ENCODE measurements at regions not wholly inside any gene's neighbourhood (a gene's known extent, or its start where the extent isn't known, plus 50 kb on each side); places are given as distances from the start of the nearest gene placed in this dataset.
"Not testable (repeated sequence)": the region's sequence is repeated elsewhere in the genome, so short reads cannot be mapped to it uniquely, and the experiment has no call there.

DNA sequence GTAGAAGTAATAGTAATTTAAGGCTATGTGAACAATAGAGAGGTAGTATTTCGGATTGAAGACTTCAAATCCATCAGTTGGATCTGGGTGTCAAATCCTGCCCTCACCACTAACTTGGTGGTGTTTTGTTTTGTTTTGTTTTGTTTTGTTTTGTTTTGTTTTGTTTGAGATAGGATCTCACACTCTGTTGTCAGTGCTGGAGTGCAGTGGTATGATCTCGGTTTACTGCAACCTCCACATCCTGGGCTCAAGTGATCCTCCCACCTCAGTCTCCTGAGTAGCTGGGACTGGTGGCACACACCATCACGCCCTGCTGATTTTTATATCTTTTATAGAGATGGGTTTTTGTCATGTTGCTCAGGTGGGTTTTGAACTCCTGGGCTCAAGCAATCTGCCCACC, 129.4 kb upstream of the ZNF217 start:
- intact Hi-C loops (cut with DNase I) = no loop called here
- Histone ChIP-seq H3K36me3 (ENCODE audit: control insufficient read depth in 2 of 3, insufficient read depth in 3 of 3, low read length in 3 of 3) (no peaks in the 10 kb centered on the region), H3K27me3 (ENCODE audit: control insufficient read depth, insufficient read depth, low read length) (no peaks in the 10 kb centered on the region), H3K27ac (ENCODE audit: low read depth in 2 of 2, low read length in 2 of 2) (no peak overlapping the region), H3K4me3 (ENCODE audit: low read length in 3 of 3) (no peak overlapping the region), H3K9ac (ENCODE audit: low read length in 3 of 3) (no peak overlapping the region), H3K4me1 (ENCODE audit: control insufficient read depth in 2 of 3, insufficient read depth in 2 of 3, low read depth in 1 of 3, low read length in 3 of 3) (no peaks in the 10 kb centered on the region), H3K9me3 (ENCODE audit: control insufficient read depth in 2 of 3, insufficient read depth in 1 of 3, low read length in 3 of 3) (no peaks in the 10 kb centered on the region)
- DNase-seq (no peak), FAIRE-seq (no peak)
- no peak for TF ChIP-seq CTCF (IDR thresholded peaks at IDR 0.05; ENCODE audit: borderline replicate concordance, extremely low read depth, insufficient read depth)

DNA sequence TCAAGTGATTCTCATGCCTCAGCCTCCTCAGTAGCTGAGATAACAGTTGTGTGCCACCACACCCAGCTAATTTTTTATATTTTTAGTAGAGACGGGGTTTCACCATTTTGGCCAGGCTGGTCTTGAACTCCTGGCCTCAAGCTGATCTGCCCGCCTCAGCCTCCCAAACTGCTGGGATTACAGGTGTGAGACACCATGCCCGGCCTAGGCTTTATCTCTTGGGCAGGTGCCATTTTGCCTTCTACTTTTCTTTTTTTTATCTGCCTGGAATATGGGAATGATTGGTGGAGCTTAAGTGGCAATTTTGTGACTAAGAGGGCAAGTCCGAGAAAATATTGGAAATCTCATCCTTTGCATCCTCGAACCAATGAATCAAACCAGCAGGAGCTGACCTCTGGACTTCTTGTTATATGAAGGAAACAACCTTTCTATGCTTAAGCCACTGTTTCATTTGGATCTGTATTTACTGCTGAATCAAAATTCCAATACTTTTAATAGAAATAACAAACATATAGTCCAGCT, 128.9 kb upstream of the ZNF217 start:
- H3K4me3 ChIP-seq (ENCODE audit: low read length in 3 of 3) = no peak overlapping the region
- H3K9me3 ChIP-seq (ENCODE audit: control insufficient read depth in 2 of 3, insufficient read depth in 1 of 3, low read length in 3 of 3) = no peaks in the 10 kb centered on the region
- no peak for DNase-seq
- no peak overlapping the region for H3K27ac ChIP-seq (ENCODE audit: low read depth in 2 of 2, low read length in 2 of 2)
- no peak for TF ChIP-seq CTCF (IDR thresholded peaks at IDR 0.05; ENCODE audit: borderline replicate concordance, extremely low read depth, insufficient read depth)
- no peak for FAIRE-seq
- no peak overlapping the region for H3K9ac ChIP-seq (ENCODE audit: low read length in 3 of 3)
- H3K27me3 ChIP-seq (ENCODE audit: control insufficient read depth, insufficient read depth, low read length) = no peaks in the 10 kb centered on the region
- intact Hi-C loops (cut with DNase I) = no loop called here
- no peaks in the 10 kb centered on the region for H3K36me3 ChIP-seq (ENCODE audit: control insufficient read depth in 2 of 3, insufficient read depth in 3 of 3, low read length in 3 of 3)
- no peaks in the 10 kb centered on the region for H3K4me1 ChIP-seq (ENCODE audit: control insufficient read depth in 2 of 3, insufficient read depth in 2 of 3, low read depth in 1 of 3, low read length in 3 of 3)

GRCh38 chr20:53721445-53721963, 127.9 kb upstream of the ZNF217 start:
- H3K9me3 ChIP-seq (ENCODE audit: control insufficient read depth in 2 of 3, insufficient read depth in 1 of 3, low read length in 3 of 3); H3K27ac ChIP-seq (ENCODE audit: low read depth in 2 of 2, low read length in 2 of 2); H3K27me3 ChIP-seq (ENCODE audit: control insufficient read depth, insufficient read depth, low read length); intact Hi-C loops (cut with DNase I); FAIRE-seq; H3K36me3 ChIP-seq (ENCODE audit: control insufficient read depth in 2 of 3, insufficient read depth in 3 of 3, low read length in 3 of 3); H3K4me1 ChIP-seq (ENCODE audit: control insufficient read depth in 2 of 3, insufficient read depth in 2 of 3, low read depth in 1 of 3, low read length in 3 of 3); DNase-seq; H3K4me3 ChIP-seq (ENCODE audit: low read length in 3 of 3); H3K9ac ChIP-seq (ENCODE audit: low read length in 3 of 3): not testable (repeated sequence)

- H3K27ac ChIP-seq (ENCODE audit: low read depth in 2 of 2, low read length in 2 of 2); H3K4me1 ChIP-seq (ENCODE audit: control insufficient read depth in 2 of 3, insufficient read depth in 2 of 3, low read depth in 1 of 3, low read length in 3 of 3); H3K36me3 ChIP-seq (ENCODE audit: control insufficient read depth in 2 of 3, insufficient read depth in 3 of 3, low read length in 3 of 3); H3K4me3 ChIP-seq (ENCODE audit: low read length in 3 of 3); H3K9ac ChIP-seq (ENCODE audit: low read length in 3 of 3); H3K9me3 ChIP-seq (ENCODE audit: control insufficient read depth in 2 of 3, insufficient read depth in 1 of 3, low read length in 3 of 3); DNase-seq; H3K27me3 ChIP-seq (ENCODE audit: control insufficient read depth, insufficient read depth, low read length); intact Hi-C loops (cut with DNase I); FAIRE-seq: not testable (repeated sequence)
These were observed 125.6 kb upstream of the ZNF217 start for GRCh38 chr20:53719171-53719803.

Data from kidney (tissue), 13 donors.